ENCODE measurements at regions not wholly inside any gene's neighbourhood (a gene's known extent, or its start where the extent isn't known, plus 50 kb on each side); places are given as distances from the start of the nearest gene placed in this dataset.
"Not testable (repeated sequence)": the region's sequence is repeated elsewhere in the genome, so short reads cannot be mapped to it uniquely, and the experiment has no call there.

DNA sequence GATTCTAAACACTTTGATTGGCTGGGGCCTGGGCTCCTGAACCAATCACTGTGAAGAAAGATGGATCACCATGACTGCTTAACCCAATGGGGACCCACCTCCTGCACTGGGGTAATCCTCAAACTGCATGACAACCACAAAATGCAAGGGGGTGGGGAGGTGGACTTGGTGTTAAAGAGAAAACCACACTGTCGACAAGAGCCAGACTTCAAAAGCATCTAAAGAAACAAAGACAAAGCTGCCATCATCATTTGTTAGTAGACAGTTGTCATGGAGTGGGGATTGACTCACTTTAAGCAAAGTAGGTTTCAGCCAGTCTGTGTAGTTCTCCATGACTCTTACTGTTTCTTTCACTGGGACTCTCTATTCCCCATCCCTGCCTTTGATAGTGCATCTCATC is 433.8 kb downstream of the PLPP3 start:
- DNase-seq: no peak

DNA sequence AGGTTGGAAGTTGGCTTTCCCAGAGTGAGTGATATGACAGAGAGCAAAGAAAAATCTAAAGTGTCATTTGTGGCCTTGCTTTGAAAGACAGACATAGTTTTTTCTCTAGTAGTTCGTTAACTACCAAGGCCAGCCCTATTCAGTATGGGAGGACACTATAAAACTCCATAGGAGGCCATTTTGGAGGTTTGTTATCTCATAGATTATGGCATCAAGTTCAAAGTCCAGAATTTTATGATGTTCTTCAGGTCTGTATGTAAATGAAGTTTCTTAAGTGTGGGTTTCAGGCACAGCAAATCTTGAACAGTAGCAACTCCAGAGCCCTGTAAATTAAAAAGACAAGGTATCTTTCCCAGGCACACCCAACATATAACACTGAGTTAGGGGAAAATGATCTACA is 437.1 kb downstream of the PLPP3 start:
- DNase-seq: no peak

DNA sequence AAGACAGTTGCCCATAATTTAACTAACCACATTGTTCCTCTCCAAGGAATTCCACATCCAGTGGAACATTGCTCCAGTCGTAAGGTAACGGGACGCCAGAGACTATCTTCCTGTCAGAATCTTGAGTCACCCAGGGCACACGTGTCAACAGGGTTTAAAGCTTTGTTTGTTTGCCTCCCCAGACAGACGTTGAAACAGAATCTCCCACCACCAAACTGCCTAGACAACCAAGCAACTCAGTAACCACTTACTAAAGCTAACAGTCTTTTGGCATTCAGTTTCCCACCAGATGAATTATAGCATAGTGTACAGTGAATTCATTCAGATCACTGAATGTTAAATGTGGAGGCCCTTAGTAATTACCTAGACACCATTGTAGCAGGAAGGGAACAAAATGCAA is 439.5 kb downstream of the PLPP3 start:
- DNase-seq: no peak

DNA sequence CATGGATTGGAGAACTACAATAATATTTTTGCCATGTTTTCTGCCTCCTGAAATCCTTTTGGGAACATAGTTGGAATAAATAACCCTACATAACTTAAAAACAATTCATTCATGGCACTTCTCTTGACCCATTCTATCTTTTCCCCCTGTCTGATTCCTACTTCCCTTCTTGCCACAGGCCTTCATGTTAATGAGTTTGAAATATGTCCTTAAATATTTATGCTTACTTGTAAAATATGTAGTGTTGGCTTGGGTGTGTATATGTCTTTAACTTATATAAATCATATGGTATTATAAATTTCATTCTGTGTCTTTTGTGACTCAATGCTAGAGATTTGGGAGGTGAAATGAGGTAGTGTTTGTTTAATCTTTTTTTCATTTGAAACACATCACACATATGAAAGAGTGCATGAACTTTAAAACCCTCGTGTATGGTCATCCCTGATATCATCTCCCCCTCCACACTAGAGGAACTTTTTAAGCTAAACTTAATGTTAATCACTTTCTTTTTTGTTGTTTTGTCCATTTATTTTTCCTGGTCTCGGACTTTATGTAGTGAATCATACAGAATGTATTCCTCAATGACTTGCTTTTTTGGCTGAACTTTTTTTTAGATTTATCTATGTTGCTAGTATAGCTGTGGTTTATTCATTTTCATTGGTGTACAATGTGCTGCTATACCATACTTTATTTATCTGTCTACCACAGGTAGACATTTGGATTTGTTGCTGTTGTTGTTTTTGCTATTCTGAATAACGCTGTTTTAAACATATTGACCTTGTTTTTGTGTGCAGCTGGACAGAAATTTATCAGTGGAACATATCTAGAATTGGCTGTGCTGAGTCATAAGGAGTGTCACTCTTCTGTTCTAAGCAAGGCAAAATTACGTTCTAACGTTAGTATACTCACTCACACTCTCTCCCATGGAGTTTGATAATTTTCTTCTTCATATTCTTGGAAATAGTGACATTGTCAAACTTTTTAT is 441.6 kb downstream of the PLPP3 start:
- DNase-seq: no peak

GRCh38 chr1:56137090-56137489 is 442.3 kb downstream of the PLPP3 start:
- no peak for DNase-seq

DNA sequence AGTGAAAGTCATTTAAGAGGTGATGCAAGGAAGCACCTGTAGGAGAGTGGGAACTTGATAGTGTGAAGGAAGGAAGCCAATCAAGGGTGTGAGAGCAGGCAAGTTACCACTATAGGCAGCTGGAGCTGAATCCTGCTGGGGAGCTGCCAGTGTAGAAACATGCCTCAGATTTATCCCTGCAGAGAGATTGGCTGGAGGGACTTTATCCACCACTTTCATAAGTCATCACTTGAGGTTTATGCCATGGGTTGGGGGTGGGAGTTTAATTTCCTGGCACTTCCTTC is 443.6 kb downstream of the PLPP3 start:
- no peak for DNase-seq

DNA sequence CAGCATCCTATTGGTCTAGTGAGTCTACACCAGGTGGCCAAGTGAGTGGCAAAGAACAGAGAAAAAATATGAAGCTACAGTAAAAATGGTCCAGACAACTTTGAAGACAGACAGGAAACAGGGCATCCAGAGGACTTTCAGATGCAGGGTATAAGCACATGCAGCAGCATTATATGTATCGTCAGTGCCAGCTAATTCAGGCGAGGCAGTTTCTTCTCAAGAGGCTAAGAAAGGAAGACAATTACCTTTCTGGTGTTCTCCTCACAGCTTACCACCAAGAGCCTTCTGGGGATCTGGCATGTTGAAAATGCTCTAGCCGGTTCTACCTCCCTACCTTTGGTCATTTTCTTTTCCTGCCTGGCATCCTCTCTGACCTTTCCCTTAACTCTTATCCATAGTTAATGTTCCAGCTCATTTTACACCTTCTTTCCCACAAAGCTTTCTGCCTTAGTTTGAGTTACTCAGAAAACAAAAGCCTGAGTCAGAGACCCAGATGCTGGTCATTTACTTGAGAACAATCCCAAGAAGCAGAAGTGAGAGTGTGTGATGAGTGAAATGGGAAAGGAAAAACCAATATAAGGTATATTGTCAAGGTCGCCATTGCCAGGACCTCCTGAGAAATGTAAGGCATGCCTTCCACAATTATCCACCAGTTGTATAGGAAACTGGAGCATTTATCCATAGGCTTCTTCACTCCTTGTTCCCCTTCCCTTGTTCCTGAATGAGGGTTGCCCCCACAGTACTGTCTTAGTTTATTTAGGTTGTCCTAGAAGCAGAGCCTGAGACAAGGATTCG is 444.1 kb downstream of the PLPP3 start:
- no peak for DNase-seq

DNA sequence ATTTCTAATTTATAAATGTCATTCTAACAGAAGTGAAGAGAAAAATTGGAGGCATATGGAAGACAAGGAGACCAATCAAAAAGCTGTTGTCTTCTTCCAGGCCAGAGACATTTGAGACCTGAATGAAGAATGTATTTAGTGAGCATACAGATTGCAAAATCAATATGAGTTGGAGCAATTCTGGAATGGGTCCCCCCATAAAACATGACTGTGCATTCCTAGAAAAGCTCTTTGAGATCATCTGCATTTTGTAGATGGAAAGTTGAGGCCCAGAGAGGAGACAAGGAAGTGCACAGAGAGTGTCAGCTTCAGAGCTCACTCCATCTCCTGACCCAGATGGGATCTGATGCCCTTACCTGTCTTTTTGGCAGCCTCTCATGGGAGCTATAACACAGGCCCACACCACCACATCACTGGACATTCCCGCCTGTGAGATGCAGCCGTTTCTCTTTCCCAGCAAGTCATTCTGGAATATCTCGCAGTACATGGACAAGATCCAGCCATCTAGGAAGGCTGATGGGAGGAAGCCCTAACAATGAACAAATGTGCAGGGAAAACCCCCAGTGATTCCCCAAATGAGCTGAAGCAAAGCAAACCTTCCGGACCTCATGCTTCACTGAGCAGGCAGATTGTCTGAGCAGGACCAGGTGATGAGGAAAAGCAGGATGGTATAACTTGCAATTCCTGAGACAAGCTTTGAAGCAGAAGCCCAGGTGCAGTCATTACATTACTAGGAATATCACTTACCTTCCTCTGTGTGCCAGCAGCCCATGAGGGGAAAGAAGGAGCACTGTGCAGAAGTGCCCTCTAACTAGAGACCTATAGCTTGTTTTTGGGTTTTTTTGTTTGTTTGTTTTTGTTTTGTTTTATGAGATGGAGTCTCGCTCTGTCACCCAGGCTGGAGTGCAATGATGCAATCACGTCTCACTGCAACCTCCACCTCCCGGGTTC is 445.6 kb downstream of the PLPP3 start:
- DNase-seq: no peak

DNA sequence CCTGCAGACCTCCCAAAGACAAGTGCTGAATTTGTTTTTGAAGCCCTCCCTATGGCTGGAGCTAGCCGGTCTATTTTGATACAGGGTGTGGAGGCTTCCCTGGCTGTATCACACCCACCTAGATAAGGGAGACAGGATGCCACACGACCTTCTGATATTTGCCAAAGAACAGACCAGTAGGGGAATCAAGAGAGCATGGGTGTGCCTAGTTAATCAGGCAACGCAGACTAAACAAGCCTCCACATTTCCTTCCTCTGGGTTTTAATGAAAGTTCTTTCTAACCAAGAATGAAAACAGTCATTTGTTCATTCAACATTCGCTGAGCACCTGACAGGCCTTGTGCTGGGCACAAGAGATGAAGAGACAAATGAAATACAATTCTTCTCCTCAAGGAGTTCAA is 446.8 kb downstream of the PLPP3 start:
- DNase-seq: no peak

GRCh38 chr1:56129837-56130236 is 449.5 kb downstream of the PLPP3 start:
- no peak for DNase-seq

DNA sequence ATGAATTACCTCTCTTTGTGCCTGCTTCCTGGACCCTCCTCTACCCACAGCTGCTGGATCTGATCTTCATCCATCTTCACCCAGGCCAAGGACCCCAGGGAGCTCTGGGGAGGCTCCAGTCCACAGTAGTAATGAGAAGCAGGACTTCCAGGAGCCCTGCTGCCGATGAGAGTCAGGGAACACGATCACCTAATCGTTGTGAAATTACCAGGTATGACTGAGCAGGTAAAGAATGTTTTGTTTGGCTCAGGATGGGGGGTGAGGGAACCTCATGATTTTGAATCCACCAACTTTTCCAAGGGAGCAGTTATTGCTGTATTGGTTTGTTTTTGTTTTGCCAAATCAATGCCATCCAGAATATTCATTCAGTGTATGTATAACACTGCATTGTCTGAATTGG is 454.0 kb downstream of the PLPP3 start:
- DNase-seq: no peak

DNA sequence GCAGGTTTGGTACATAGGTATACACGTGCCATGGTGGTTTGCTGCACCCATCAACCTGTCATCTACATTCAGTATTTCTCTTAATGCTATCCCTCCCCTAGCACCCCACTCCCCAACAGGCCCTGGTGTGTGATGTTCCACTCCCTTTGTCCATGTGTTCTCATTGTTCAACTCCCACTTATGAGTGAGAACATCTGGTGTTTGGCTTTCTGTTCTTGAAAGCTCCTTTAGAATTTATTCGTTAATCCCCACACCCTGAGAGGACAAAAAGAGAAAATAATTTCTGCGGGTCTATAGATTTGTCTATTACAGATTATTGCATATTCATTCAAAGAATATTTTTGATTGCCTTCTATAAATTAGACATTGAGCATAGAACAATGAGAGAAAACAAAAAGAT is 455.5 kb downstream of the PLPP3 start:
- no peak for DNase-seq

GRCh38 chr1:56123421-56123820 is 455.9 kb downstream of the PLPP3 start:
- no peak for DNase-seq

DNA sequence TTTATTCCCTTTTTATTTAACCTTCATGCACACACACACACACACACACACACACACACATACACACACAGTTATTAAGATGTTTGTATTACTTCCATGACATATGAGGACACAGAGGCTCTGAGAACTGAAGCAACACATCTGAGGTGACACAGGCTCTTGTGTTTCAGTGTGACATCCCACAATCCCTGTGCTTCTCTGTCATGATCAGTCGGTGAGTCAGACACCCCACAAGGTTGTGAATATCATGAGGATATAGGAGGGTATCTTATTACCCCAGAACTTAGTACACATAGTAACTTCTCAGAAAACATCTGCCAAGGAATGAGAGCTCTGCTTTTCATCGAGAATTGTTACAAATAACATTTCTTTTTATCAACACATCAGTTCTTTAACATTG is 459.3 kb downstream of the PLPP3 start:
- DNase-seq: no peak

DNA sequence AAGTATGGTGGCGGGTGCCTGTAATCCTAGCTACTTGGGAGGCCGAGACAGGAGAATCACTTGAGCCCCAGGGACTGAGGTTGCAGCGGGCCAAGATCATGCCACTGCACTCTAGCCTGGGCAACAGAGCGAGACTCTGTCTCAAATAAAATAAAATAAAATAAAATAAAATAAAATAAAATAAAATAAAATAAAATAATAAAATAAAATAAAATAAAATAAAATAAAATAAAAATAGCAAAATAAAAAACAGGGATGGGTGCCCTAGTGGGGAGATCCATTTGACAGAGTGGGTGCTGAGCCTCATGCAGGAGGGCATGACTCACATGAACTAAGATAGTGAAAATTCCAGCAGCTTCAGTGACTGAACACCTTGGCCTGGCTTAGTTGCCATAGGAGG is 460.7 kb downstream of the PLPP3 start:
- DNase-seq: not testable (repeated sequence)

DNA sequence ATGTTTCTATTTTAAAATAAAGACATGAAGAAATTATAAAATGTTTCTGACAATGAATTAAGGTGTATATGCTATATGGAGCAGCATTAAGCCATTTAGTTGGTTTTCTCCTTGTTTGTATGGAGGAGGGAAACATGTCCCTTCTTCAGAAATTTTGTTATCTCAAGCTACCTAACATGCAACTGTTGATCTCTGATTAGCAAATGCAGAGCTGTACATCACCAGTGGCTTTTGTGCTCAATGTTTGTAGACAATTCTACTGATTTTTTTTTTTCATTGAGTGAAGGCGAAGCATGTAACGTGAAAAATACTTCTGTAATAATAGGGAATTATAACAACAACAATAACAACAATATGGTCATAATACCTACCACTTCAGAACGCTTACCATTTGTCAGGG is 463.7 kb downstream of the PLPP3 start:
- no peak for DNase-seq

GRCh38 chr1:56113679-56114078 is 465.7 kb downstream of the PLPP3 start:
- DNase-seq: no peak

DNA sequence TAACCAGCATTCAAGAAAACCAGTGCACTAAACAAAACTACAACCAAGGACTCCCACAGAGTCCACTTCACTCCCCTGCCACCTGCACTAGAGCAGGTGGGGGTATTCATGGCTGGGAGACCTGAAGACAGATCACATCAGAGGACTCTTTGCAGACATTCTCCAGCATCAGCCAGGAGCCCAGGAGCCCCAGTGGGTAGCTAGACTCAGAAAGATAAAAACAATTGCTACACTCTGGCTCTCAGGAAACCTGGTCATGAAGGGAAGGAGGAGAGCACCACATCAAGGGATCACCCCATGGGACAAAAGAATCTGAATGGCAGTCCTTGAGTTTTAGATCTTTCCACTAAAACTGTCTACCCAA is 472.1 kb downstream of the PLPP3 start:
- no peak for DNase-seq

DNA sequence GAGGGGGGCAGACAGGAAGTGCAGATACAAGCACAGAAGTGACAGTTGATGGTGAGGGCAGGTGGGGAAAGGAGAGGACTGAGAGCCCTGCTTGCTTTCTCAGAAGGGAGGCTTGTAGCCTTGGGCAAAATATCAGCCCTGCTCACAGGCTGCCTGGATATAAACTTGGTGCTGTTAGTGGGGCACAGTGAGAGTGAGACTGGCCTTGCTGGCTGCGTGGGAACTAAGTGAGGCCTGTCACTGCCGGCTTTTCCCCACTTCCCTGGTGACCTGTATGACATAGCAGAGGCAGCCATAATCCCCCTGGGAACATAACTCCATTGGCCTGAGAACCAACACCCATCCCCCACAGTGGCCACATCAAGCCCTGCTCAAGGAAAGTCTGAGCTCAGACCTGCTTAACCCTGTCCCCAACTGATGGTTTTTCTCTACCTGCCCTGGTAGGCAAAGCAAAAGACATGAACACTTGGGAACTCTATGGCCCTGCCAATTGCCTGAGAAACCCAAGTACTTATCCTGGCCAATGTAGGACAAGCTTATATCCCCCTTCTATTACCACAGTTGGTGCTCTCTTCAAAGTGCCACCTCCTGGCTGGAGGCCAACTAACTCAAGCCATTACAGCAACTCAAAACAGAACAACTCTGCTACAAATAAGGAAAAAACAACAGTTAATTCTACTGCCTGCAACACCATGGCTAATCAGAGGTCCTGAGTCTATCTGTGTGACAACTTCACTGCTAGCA is 472.7 kb downstream of the PLPP3 start:
- DNase-seq: no peak

GRCh38 chr1:56105397-56105796 is 474.0 kb downstream of the PLPP3 start:
- no peak for DNase-seq

- DNase-seq: no peak
Measured at GRCh38 chr1:56099766-56100265, 479.5 kb downstream of the PLPP3 start.

DNA sequence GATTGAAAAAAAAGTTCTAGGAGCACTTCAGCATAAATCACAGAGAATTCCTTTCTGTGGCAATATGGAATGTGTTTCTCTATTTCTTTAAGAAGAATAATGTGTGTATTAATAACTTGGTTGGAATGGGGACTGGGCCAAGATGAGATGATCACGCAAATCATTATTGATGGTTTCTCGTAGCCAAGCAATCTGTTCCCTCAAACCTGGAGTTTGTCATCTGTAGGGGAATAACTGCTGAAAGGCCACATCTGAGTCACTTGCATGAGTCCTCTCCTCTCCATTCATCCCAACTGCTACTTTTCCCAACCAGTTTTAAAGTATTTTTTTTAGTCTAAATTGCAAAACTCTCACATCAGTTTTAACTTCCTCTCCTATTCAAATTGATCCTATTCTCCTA is 480.4 kb downstream of the PLPP3 start:
- DNase-seq: no peak
